ENCODE measurements at regions not wholly inside any gene's neighbourhood (a gene's known extent, or its start where the extent isn't known, plus 50 kb on each side); places are given as distances from the start of the nearest gene placed in this dataset.

GRCh38 chr5:30384171-30384570 lies 809.3 kb upstream of the CDH6 start:
- no peaks in the 10 kb centered on the region for H4K20me1 ChIP-seq (ENCODE audit: insufficient read depth, low read length)
- CTCF ChIA-PET (ENCODE audit: unreplicated experiment): no interaction called here
- no peak overlapping the region for H2AFZ ChIP-seq (ENCODE audit: low read length)
- H3K4me1 ChIP-seq (ENCODE audit: insufficient read depth, low read length, poor library complexity, severe bottlenecking): no peaks in the 10 kb centered on the region
- DNase-seq (ENCODE audit: low spot score): no peak
- no peaks in the 10 kb centered on the region for H3K9me2 ChIP-seq (ENCODE audit: insufficient read depth, low read length)
- BruUV-seq (replicated peaks): no TSS peak
- no peak overlapping the region for H3K4me3 ChIP-seq (ENCODE audit: low read depth, low read length, poor library complexity, severe bottlenecking)
- no peaks in the 10 kb centered on the region for H3K79me2 ChIP-seq (ENCODE audit: insufficient read depth, low read depth, low read length)
- no peaks in the 10 kb centered on the region for H3K36me3 ChIP-seq (ENCODE audit: insufficient read depth, low read length)
- POLR2A ChIA-PET: no interaction called here
- intact Hi-C loops (cut with micrococcal nuclease; ENCODE audit: unreplicated experiment): no loop called here
- H3K4me2 ChIP-seq (ENCODE audit: low read length): no peak overlapping the region
- H3K27ac ChIP-seq (ENCODE audit: low read depth, low read length, poor library complexity, severe bottlenecking): no peak overlapping the region
- H3K9me3 ChIP-seq (ENCODE audit: low read length): no peaks in the 10 kb centered on the region
- TF ChIP-seq CTCF (conservative IDR thresholded peaks at IDR 0.05; ENCODE audit: low read length) (no peak), EZH2phosphoT487 (IDR thresholded peaks at IDR 0.05; ENCODE audit: borderline replicate concordance, low read depth, low read length) (no peak)

DNA sequence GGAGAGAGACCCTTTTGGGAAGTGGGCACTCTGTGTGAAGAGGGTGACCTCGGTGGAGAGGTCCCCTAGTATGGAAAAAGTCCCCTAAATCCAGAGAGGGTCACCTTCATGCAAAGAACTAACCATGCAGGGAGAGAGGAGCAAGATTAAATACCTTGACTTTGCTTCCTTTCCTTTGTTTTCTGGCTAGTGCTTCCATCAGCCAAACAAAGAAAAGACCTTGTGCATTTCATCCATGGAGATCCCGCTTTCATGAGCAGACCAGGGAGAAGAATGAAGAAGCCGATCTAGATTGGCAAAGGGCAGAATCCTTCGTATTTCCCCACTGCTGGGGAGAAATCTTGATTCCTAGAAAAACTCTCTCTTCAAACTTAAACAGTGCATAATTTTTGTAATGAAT lies 813.3 kb upstream of the CDH6 start:
- Histone ChIP-seq H3K9me3 (ENCODE audit: low read length) (no peaks in the 10 kb centered on the region), H3K27ac (ENCODE audit: low read depth, low read length, poor library complexity, severe bottlenecking) (no peak overlapping the region), H3K4me1 (ENCODE audit: insufficient read depth, low read length, poor library complexity, severe bottlenecking) (no peaks in the 10 kb centered on the region), H3K4me3 (ENCODE audit: low read depth, low read length, poor library complexity, severe bottlenecking) (no peak overlapping the region), H3K79me2 (ENCODE audit: insufficient read depth, low read depth, low read length) (no peaks in the 10 kb centered on the region), H4K20me1 (ENCODE audit: insufficient read depth, low read length) (no peaks in the 10 kb centered on the region), H3K4me2 (ENCODE audit: low read length) (no peak overlapping the region), H2AFZ (ENCODE audit: low read length) (no peak overlapping the region), H3K36me3 (ENCODE audit: insufficient read depth, low read length) (no peaks in the 10 kb centered on the region), H3K9me2 (ENCODE audit: insufficient read depth, low read length) (no peaks in the 10 kb centered on the region)
- TF ChIP-seq CTCF (conservative IDR thresholded peaks at IDR 0.05; ENCODE audit: low read length) (no peak), EZH2phosphoT487 (IDR thresholded peaks at IDR 0.05; ENCODE audit: borderline replicate concordance, low read depth, low read length) (no peak)
- ChIA-PET POLR2A (no interaction called here), CTCF (ENCODE audit: unreplicated experiment) (no interaction called here)
- BruUV-seq (replicated peaks): no TSS peak
- intact Hi-C loops (cut with micrococcal nuclease; ENCODE audit: unreplicated experiment): no loop called here
- DNase-seq (ENCODE audit: low spot score): no peak

GRCh38 chr5:30376848-30377247 lies 816.6 kb upstream of the CDH6 start:
- H3K4me1 ChIP-seq (ENCODE audit: insufficient read depth, low read length, poor library complexity, severe bottlenecking): no peaks in the 10 kb centered on the region

More at GRCh38 chr5:30376848-30377247, 816.6 kb upstream of the CDH6 start:
- no peak overlapping the region for H3K4me2 ChIP-seq (ENCODE audit: low read length)
- no peak for TF ChIP-seq CTCF (conservative IDR thresholded peaks at IDR 0.05; ENCODE audit: low read length)
- no peaks in the 10 kb centered on the region for H3K9me2 ChIP-seq (ENCODE audit: insufficient read depth, low read length)
- H4K20me1 ChIP-seq (ENCODE audit: insufficient read depth, low read length): no peaks in the 10 kb centered on the region
- H2AFZ ChIP-seq (ENCODE audit: low read length): no peak overlapping the region
- no peaks in the 10 kb centered on the region for H3K9me3 ChIP-seq (ENCODE audit: low read length)
- H3K36me3 ChIP-seq (ENCODE audit: insufficient read depth, low read length): no peaks in the 10 kb centered on the region
- DNase-seq (ENCODE audit: low spot score): no peak
- no peak overlapping the region for H3K4me3 ChIP-seq (ENCODE audit: low read depth, low read length, poor library complexity, severe bottlenecking)
- intact Hi-C loops (cut with micrococcal nuclease; ENCODE audit: unreplicated experiment): no loop called here
- no peak overlapping the region for H3K27ac ChIP-seq (ENCODE audit: low read depth, low read length, poor library complexity, severe bottlenecking)
- POLR2A ChIA-PET: no interaction called here
- BruUV-seq (replicated peaks): no TSS peak
- no peaks in the 10 kb centered on the region for H3K79me2 ChIP-seq (ENCODE audit: insufficient read depth, low read depth, low read length)
- CTCF ChIA-PET (ENCODE audit: unreplicated experiment): no interaction called here

Measured in OCI-LY7 (cell line).